NCI-H2227 treated with DMSO at 0.1 percent for 48 hours (cell line): ENCODE measurements at regions not wholly inside any gene's neighbourhood (a gene's known extent, or its start where the extent isn't known, plus 50 kb on each side); places are given as distances from the start of the nearest gene placed in this dataset.

Experiments
- DNase-seq: peaks from one replicate; lab custom pipeline; 2025; lab: John Stamatoyannopoulos, UW

DNA sequence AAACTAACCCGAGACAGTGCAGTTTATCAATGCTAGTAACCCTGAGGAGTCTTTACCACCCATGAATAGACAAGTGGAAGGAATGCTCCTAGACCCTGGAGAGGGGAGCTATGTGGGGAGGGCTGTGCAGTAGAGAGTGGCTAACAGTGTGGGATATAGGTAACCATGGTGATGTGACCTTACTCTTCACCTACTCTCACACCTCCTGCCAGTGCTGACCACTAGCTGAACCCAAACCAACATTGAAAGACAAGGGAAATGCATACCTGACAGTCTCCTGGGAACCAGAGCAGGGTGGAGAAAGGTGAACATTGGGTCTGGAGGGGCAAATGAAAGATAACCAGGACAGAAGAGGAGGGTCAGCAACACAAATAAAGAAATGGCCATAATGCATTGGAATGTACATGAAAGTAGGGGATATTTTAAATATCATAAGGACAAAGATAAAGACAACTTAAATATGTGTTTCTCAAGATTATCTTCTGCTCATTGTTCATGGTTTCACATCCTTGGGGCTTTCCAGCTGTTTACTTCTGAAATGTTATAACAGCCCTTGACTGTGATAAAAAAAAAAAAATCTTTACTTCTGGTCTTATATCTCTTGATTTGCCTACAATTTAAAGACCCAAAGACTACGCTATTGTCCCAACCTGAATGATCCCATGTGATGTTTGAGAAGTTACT, 983.3 kb upstream of the TENM4 start:
- DNase-seq = no peak

GRCh38 chr11:80420374-80420773, 979.5 kb upstream of the TENM4 start:
- DNase-seq = no peak

- DNase-seq = no peak
These were observed 976.9 kb upstream of the TENM4 start for GRCh38 chr11:80417681-80418080.

- DNase-seq = no peak
These were observed 974.8 kb upstream of the TENM4 start for GRCh38 chr11:80415580-80415979.

GRCh38 chr11:80414181-80415165, 973.6 kb upstream of the TENM4 start:
- no peak for DNase-seq

GRCh38 chr11:80412604-80413003, 971.8 kb upstream of the TENM4 start:
- no peak for DNase-seq

DNA sequence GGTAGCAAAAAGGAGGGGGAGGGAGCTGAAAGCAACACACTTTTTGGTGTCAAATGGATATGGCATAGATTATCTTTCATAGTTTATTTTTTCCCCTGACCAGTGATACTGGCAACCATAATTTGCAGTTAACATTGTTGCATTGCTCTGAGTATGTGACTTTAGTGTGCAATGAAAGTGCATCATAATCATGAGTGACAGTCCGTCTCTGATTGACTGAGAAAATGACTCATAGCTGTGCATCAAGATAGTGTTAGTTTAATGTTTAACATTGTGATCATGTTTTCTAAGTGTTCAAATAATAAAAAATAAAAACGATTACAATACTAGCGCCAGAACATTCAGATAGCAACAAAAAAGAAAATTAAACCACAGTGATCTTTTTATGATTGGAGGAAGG, 952.4 kb upstream of the TENM4 start:
- DNase-seq = no peak

DNA sequence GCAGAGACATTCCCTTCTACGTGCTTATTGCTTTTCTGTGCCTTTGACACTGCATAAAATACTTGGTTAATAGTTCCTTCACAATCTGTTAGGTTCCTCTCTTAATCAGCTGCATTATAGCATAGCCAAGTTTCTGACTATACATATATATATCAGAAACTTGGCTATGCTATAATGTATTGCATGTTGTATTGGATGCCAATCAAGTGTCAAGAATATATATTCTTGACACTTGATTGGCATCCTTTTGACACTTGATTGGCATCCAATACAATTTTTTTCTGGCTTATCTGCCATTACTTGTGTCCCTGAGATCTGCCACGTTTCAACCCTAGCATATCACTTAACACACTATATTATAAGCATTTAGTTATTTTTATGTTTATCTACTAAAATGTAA, 949.7 kb upstream of the TENM4 start:
- DNase-seq = no peak

GRCh38 chr11:80388536-80388935, 947.7 kb upstream of the TENM4 start:
- DNase-seq = no peak

DNA sequence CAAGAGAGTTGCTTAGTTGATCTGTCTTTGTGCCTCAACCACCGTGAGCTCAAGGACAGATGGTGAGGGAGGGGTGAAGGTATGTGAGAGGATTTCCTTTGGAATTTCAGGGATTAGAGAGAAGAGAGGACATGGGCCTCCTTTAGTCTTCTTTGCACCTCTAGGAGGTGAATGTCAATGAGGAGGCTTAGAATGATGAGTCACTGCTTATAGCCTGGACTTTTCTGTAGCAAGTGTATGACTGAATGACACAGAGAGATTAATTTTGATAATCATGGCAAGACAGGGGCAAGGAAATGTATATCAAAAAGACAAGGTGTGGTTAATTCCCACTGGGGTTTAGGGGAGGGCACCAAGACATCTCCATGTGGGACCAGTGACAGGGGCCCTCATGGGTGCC, 947.3 kb upstream of the TENM4 start:
- DNase-seq = no peak

GRCh38 chr11:80383655-80384054, 942.8 kb upstream of the TENM4 start:
- DNase-seq = no peak

DNA sequence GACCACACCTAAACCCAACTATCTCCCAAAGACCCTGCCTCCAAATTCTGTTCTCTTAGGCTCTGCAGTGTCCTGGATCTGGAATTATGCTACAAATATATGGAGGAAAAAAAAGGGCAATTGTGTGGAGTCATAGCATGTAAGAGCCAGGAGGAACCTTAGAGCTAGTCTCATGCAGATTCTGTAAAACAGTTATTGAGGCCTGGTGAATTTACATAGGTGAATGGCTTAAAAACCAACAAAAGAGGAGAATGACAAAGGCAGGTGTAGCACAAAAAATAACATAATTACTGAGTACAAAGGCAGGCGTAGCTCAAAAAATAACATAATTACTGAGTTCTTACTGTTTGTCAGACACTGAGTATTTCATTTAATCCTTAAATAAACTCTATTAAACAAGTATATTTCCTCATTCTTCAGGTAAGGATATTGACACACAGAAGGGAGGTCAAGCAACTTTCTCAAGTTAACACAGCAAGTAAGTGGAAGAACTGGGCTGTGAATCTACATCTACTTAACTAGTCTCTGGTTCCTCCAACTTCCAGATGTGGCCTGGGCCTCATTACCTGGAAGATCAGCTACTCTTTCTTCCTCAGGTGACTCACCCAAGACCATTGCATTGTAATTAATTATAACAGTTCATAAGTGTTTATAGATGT, 938.9 kb upstream of the TENM4 start:
- DNase-seq = no peak

DNA sequence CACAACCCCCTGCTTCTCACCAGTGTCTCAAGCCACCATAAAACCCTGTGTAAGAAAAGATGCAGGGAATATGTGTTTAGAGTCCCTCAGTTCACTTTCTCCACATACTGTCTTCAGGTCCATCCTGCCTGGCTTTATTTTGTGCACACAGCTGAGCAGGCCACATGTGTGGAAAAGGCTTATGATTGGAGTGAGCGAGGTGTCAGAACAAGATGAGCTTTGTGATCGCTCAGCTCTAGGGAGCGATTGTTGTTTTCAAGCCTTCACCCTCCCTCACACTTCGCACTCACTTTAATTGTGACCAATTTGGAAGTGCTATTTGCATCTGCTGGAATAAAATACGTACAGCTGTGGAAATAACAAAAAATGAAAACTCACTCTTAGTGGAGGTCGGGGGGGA, 931.1 kb upstream of the TENM4 start:
- no peak for DNase-seq

GRCh38 chr11:80365980-80366379, 925.1 kb upstream of the TENM4 start:
- no peak for DNase-seq

GRCh38 chr11:80365076-80365725, 924.4 kb upstream of the TENM4 start:
- DNase-seq = no peak

DNA sequence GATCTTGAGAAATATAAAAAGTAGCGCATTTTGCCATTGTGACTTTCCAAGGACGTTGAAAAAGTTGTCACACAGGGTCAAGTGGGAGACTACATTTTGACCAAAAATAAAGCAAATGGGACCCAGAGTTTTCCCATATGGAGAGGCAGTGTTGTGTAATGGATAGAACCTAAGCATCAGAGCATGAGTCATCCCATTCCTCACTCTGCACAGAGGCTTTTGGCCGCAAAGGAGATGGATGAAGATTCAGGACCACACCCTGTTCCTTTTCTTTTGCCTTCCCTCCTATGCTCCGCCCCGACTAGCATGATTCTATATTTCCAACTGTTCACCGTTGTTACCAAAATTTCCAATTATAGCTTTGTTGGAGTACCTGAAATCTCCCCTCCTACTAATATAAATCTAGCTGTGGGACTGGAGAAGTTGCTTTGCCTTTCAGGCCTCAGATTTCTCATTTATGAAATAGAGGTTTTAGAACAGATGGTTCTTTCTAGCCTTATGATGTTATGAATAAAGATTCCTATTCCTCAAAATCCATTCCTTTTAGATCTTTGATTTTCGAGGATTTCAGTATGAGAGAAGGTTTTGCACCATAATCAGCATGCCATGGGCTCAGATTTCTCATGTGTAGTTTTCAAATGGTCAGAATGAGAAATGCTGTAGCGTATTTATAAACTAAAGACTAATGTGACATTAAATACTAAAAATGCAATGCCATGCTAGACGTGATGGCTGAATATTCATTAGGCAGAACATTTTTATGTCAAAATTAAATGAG, 921.9 kb upstream of the TENM4 start:
- no peak for DNase-seq

DNA sequence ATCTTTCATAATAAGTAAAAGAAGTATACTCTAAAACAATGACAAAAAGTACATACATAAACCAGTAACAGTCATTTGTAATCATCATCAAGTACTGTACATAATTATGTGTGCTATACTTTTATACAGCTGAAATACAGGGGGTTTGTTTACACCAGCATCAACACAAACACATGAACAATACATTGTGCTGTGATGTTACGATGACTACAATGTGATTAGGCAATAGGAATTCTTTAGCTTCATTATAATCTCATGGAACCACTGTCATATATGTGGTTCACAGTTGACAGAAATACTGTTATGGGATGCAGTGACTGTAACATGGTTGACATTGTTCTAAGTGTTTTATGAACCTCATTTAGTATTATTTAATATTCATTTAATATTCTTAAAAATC, 914.4 kb upstream of the TENM4 start:
- no peak for DNase-seq

- DNase-seq = no peak
These were observed 909.7 kb upstream of the TENM4 start for GRCh38 chr11:80350541-80350940.

DNA sequence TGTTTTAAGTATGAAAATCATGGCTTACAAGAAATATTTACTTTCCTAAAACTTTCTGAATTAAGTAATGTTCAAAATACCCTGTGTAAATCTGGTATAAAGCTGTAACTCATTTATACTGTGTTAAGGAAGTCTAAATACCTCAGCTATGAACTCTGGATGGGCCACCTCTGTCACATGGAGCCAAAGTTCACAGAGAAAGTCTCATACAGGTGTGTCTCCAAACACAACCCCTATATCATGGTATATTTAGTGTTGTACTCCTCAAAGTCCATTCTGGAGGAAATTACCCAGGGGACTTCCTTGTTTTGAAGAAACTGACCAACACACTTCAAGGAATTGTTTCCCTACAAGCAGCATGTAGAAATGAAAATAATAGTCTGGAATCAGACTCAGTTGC, 909.2 kb upstream of the TENM4 start:
- DNase-seq = no peak

DNA sequence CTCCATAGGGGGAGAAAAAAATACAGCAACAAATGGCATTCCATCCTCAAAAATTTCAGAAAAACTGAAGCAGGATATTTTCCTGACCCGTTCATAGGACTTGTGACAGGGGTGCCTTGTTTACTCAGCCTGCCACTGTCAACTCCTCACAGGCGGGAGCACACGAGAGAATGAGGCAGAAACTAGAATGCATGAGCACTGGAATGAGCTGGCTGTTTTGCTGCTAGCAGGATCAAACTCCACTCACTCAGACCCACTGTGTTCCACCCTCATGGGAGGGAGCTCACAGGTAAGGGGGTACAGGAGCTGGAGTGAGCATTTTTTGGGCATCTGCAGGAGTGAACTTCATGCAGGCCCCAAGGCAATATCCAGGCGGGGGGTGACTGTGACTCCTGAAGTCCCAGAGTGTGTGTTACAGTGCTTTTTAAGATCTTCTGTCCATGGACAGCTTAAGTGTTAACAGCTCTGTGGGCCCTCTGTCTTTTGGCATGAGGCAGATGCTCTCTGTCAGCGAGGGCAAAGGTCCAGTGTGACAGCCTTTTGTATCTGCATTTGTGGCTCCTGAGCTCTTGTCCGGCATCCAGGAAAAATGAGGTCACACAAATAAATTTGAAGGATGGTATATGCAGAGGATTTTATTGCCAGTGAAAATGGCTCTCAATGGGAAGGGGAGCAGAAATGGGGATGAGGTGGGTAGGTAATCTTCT, 905.7 kb upstream of the TENM4 start:
- no peak for DNase-seq

DNA sequence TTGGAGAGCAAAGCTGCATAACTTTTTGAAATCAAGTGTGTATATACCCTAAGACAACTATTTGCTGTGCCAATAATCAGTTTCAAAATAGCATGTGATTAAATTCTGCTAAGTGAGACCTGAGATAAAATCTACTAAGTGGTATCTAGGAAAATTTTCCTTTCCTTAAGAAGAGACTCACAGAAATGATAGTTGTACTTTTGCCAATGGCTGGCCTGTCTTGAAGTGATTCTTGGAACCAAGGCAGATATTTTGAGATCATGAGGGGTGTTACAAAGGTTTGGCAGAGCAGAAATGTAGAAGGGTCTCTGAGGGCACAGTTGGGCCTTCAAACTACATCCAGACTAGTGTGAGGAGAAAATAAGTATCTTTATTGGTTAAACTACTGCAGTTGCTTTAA, 902.6 kb upstream of the TENM4 start:
- DNase-seq = no peak
